Activated CD8-positive, alpha-beta memory T cell treated with anti-CD3 and anti-CD28 coated beads, Interleukin-2, amount 10 ng/mL, durations not matched to agents 7 days and 5 days (primary cell): ENCODE measurements at regions not wholly inside any gene's neighbourhood (a gene's known extent, or its start where the extent isn't known, plus 50 kb on each side); places are given as distances from the start of the nearest gene placed in this dataset.
A peak's percentile ranks its signal among the peaks of the same experiment; 100 is the strongest.

Experiments used
- ATAC-seq: fragments of 150-1000 bp; cut with Tn5 transposase; one replicate; pipeline ENCODE4 v1.10.0; 2021; ENCODE audit warnings: moderate library complexity
- CTCF ChIA-PET: fragments of 350-600 bp; sonication (Branson Sonifier 250); formaldehyde crosslinking; loops from one replicate; lab custom pipeline; 2021; ENCODE audit warnings: antibody characterized with exemption; lab: Charles Lee
- DNase-seq: peaks from one replicate; pipeline ENCODE4 v3.0.0-alpha.2; 2020
- H3K27ac Mint-ChIP-seq: one replicate; pipeline ENCODE4 v1.8.0; 2021; ENCODE audit warnings: mild to moderate bottlenecking, mixed read lengths
- H3K27me3 Mint-ChIP-seq: one replicate; pipeline ENCODE4 v1.8.0; 2021; ENCODE audit warnings: mixed read lengths
- H3K36me3 Mint-ChIP-seq: one replicate; pipeline ENCODE4 v1.8.0; 2021; ENCODE audit warnings: mild to moderate bottlenecking, mixed read lengths
- H3K4me1 Mint-ChIP-seq: one replicate; pipeline ENCODE4 v1.8.0; 2021; ENCODE audit warnings: mixed read lengths
- H3K4me3 Mint-ChIP-seq: one replicate; pipeline ENCODE4 v1.8.0; 2021; ENCODE audit warnings: mild to moderate bottlenecking, moderate library complexity, mixed read lengths
- H3K9me3 Mint-ChIP-seq: one replicate; pipeline ENCODE4 v1.8.0; 2022; ENCODE audit warnings: low read depth, mixed read lengths

GRCh38 chr6:137755284-137755683 is 111.8 kb upstream of the TNFAIP3 start:
- DNase-seq = no peak
- Mint-ChIP-seq H3K4me1 (peaks cover 9% of the 10 kb centered on the region), H3K27ac (no peak overlapping the region), H3K27me3 (peaks cover 3% of the 10 kb centered on the region), H3K4me3 (no peak overlapping the region), H3K36me3 (peaks cover 8% of the 10 kb centered on the region), H3K9me3 (peaks cover 2% of the 10 kb centered on the region)
- ATAC-seq = no peak
- CTCF ChIA-PET = interaction anchor here (1.2 to 1.5 kb wide), 2 partner anchors 14 to 195 kb away, joined by 3 to 4 read pairs; no protein-coding TSS in a partner anchor

GRCh38 chr6:137756788-137757187 is 110.3 kb upstream of the TNFAIP3 start:
- peaks cover 2% of the 10 kb centered on the region for H3K9me3 Mint-ChIP-seq
- no peak overlapping the region for H3K27ac Mint-ChIP-seq
- ATAC-seq (no peak), DNase-seq (no peak)
- no peak overlapping the region for H3K4me3 Mint-ChIP-seq
- peaks cover 9% of the 10 kb centered on the region for H3K4me1 Mint-ChIP-seq
- no peaks in the 10 kb centered on the region for H3K27me3 Mint-ChIP-seq
- peaks cover 8% of the 10 kb centered on the region for H3K36me3 Mint-ChIP-seq
- CTCF ChIA-PET = interaction anchor here (0.6 to 1.8 kb wide), 3 partner anchors 13 to 188 kb away, joined by 3 to 6 read pairs (median 3); no protein-coding TSS in a partner anchor

- peaks cover 2% of the 10 kb centered on the region for H3K9me3 Mint-ChIP-seq
- no peaks in the 10 kb centered on the region for H3K27me3 Mint-ChIP-seq
- DNase-seq (no peak), ATAC-seq (no peak)
- H3K36me3 Mint-ChIP-seq = peaks cover 9% of the 10 kb centered on the region
- no peak overlapping the region for H3K27ac Mint-ChIP-seq
- CTCF ChIA-PET = interaction anchor here (1.8 kb wide), 1 partner anchor 186 kb away, joined by 6 read pairs; no protein-coding TSS in a partner anchor
- H3K4me1 Mint-ChIP-seq = peaks cover 9% of the 10 kb centered on the region
- H3K4me3 Mint-ChIP-seq = no peak overlapping the region
Observed at GRCh38 chr6:137758661-137759060, 108.4 kb upstream of the TNFAIP3 start.

DNA sequence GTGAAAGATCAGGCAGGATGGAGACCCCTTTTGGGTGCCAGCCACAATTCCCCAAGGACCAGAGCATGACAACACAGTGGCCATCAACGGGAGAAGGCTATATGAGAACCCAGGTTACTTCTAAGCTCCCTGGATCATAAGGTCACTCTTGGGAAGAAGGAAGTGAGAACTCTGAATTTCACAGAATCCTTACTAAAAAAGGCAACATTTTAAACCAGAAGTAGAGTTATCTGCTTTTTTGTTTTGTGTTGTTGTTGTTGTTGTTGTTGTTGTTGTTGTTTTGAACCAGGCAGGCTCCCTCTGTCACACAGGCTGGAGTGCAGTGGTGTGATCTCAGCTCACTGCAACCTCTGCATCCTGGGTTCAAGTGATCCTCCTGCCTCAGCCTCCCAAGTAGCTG is 107.4 kb upstream of the TNFAIP3 start:
- Mint-ChIP-seq H3K4me1 (peaks cover 6% of the 10 kb centered on the region), H3K36me3 (peaks cover 12% of the 10 kb centered on the region), H3K27me3 (no peaks in the 10 kb centered on the region), H3K4me3 (no peak overlapping the region), H3K27ac (no peak overlapping the region), H3K9me3 (peaks cover 2% of the 10 kb centered on the region)
- ATAC-seq (no peak), DNase-seq (no peak)
- CTCF ChIA-PET = no interaction called here

DNA sequence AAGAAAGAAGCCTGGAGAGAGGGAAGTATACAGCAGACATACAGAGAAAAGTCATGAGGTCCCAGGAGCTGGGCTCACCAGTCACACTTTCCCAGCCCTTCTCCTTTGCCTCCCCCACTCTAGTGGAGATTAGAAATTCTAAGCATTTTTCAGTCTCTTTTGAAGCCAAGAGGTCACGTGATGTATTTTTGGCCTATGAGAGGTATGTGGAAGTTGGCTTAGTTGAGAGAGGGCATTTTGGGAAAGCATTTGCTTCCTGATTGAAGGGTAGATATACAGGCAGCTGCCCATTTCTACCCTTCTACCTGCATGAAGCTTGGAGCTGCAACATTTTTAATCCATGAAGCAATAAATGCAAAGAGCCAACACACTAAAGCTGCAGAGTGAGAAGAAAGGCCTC is 106.0 kb upstream of the TNFAIP3 start:
- H3K9me3 Mint-ChIP-seq = no peaks in the 10 kb centered on the region
- ATAC-seq = no peak
- no peak overlapping the region for H3K4me3 Mint-ChIP-seq
- H3K27ac Mint-ChIP-seq = no peak overlapping the region
- DNase-seq = no peak
- no peaks in the 10 kb centered on the region for H3K4me1 Mint-ChIP-seq
- peaks cover 5% of the 10 kb centered on the region for H3K36me3 Mint-ChIP-seq
- H3K27me3 Mint-ChIP-seq = no peaks in the 10 kb centered on the region
- CTCF ChIA-PET = interaction anchor here (0.7 to 1.1 kb wide), 3 partner anchors 14 to 106 kb away, joined by 3 to 4 read pairs (median 3); no protein-coding TSS in a partner anchor

- H3K27me3 Mint-ChIP-seq = no peaks in the 10 kb centered on the region
- CTCF ChIA-PET = interaction anchor here (0.7 to 1.1 kb wide), 3 partner anchors 14 to 105 kb away, joined by 3 to 4 read pairs (median 3); no protein-coding TSS in a partner anchor
- no peak for ATAC-seq
- DNase-seq = no peak
- H3K4me1 Mint-ChIP-seq = no peaks in the 10 kb centered on the region
- H3K36me3 Mint-ChIP-seq = peaks cover 5% of the 10 kb centered on the region
- no peak overlapping the region for H3K4me3 Mint-ChIP-seq
- no peaks in the 10 kb centered on the region for H3K9me3 Mint-ChIP-seq
- no peak overlapping the region for H3K27ac Mint-ChIP-seq
Observed at GRCh38 chr6:137761487-137761886, 105.6 kb upstream of the TNFAIP3 start.

DNA sequence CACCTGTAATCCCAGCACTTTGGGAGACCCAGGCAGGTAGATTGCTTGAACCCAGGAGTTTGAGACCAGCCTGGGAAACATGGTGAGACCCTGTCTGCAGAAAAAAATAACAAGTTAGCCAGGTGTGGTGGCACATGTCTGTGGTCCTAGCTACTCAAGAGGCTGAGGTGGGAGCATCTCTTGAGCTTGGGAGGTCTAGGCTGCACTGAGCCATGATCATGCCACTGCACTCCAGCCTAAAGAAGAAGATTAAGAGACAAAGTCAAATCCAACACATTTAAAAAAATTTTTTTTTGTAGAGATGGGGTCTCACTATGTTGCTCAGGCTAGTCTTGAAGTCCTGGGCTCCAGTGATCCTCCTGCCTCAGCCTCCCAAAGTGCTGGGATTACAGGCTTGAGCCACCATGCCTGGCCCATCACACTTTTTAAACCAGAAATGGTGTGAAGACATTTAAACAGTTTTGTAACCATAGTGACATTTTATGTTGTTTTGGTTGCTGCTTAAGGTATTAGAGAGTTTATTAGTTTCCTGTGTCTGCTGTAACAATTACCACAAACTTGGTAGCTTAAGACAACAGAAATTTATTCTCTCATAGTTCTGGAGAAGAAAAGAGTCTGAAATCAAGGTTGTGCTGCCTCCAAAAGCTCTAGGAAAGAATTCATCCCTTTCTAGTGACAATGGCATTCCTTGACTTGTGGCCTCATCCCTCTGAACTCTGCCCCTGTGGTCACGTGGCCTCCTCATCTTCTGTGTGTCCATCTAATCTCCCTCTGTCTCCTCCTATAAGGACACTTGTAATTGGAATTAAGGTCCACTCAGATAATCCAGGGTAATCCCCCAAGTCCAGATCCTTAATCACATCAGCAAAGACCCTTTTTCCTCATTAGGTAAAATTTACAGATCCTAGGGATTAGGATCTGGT is 104.6 kb upstream of the TNFAIP3 start:
- no peak overlapping the region for H3K27ac Mint-ChIP-seq
- H3K27me3 Mint-ChIP-seq = no peaks in the 10 kb centered on the region
- no peak overlapping the region for H3K4me3 Mint-ChIP-seq
- CTCF ChIA-PET = interaction anchor here (0.9 kb wide), 2 partner anchors 22 to 104 kb away, joined by 3 read pairs; no protein-coding TSS in a partner anchor
- H3K36me3 Mint-ChIP-seq = peaks cover 5% of the 10 kb centered on the region
- no peak for DNase-seq
- peaks cover 1% of the 10 kb centered on the region for H3K4me1 Mint-ChIP-seq
- no peak for ATAC-seq
- no peaks in the 10 kb centered on the region for H3K9me3 Mint-ChIP-seq

DNA sequence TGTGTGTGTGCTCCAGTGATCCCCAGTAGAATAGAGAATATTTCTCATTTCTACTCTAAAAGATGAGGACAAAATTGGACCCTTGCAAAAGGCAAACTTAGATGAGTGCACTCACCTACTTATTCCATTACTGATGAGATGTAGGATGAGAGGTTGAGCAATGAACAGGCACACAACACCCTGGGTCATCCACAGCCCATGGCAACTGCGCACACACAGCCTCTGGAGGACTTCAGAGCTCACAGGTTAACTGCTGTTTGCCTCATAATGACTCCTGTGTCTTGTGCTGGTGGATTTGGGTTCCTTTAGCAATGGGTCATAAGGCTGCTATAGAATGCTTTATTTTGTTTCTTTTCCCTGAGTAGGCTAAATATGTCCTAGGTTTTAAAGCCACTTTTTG is 103.6 kb upstream of the TNFAIP3 start:
- H3K36me3 Mint-ChIP-seq = peaks cover 9% of the 10 kb centered on the region
- no peak overlapping the region for H3K27ac Mint-ChIP-seq
- H3K4me3 Mint-ChIP-seq = no peak overlapping the region
- no peaks in the 10 kb centered on the region for H3K27me3 Mint-ChIP-seq
- DNase-seq (no peak), ATAC-seq (no peak)
- CTCF ChIA-PET = no interaction called here
- H3K4me1 Mint-ChIP-seq = peaks cover 10% of the 10 kb centered on the region
- no peaks in the 10 kb centered on the region for H3K9me3 Mint-ChIP-seq

GRCh38 chr6:137763886-137764285 is 103.2 kb upstream of the TNFAIP3 start:
- Mint-ChIP-seq H3K27me3 (no peaks in the 10 kb centered on the region), H3K4me1 (peaks cover 13% of the 10 kb centered on the region), H3K36me3 (peaks cover 9% of the 10 kb centered on the region), H3K4me3 (no peak overlapping the region), H3K27ac (no peak overlapping the region), H3K9me3 (no peaks in the 10 kb centered on the region)
- DNase-seq = no peak
- CTCF ChIA-PET = no interaction called here
- no peak for ATAC-seq

DNA sequence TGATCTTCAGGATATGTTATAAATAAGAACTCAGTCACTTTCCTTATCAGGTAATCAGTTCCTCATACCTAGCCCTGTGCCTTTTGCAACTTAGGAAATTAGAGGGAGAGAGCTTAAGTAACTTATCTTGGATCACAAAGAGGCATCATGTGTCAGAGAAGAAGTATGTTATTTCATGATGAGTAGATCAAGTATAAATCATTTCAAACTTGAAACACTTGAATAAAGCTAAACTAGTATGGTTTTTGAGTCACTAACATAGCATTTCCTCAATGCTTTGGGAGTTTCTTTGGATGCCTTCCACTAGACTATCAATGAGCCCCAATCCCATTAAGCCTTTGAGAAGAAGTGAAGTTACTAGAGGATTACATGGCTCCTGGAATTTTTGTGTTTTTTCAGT is 102.6 kb upstream of the TNFAIP3 start:
- Mint-ChIP-seq H3K9me3 (no peaks in the 10 kb centered on the region), H3K27ac (no peak overlapping the region), H3K4me1 (peaks cover 15% of the 10 kb centered on the region), H3K4me3 (no peak overlapping the region), H3K36me3 (peaks cover 9% of the 10 kb centered on the region), H3K27me3 (no peaks in the 10 kb centered on the region)
- ATAC-seq (no peak), DNase-seq (no peak)
- CTCF ChIA-PET = interaction anchor here (0.7 kb wide), 1 partner anchor 103 kb away, joined by 3 read pairs; the partner anchor contains the start of gene TNFAIP3

DNA sequence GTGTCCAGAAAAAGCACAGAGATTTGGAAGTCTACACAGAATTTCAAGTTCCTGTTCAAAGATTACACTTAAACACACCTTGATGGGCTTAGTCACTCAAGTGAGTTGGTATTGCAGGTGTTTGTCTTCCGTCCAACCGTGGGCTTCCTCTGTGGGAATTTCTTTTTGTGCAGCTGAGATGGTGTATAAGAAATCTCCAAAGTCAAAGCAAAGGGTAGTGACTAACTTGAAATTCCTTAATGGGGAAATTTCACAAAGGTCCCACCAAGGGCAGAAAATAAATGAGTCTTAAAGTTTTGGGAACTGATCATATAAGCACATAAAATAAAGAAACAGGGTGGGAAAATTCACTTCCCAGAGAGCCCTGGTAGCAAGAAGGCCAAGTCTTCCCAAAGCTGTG is 102.0 kb upstream of the TNFAIP3 start:
- H3K4me1 Mint-ChIP-seq = peaks cover 15% of the 10 kb centered on the region
- CTCF ChIA-PET = interaction anchor here (0.7 to 1.5 kb wide), 2 partner anchors 42 to 102 kb away, joined by 3 to 4 read pairs; partner anchors contain the start of gene TNFAIP3
- no peak for DNase-seq
- ATAC-seq = no peak
- peaks cover 9% of the 10 kb centered on the region for H3K36me3 Mint-ChIP-seq
- H3K9me3 Mint-ChIP-seq = no peaks in the 10 kb centered on the region
- no peaks in the 10 kb centered on the region for H3K27me3 Mint-ChIP-seq
- H3K4me3 Mint-ChIP-seq = no peak overlapping the region
- no peak overlapping the region for H3K27ac Mint-ChIP-seq

DNA sequence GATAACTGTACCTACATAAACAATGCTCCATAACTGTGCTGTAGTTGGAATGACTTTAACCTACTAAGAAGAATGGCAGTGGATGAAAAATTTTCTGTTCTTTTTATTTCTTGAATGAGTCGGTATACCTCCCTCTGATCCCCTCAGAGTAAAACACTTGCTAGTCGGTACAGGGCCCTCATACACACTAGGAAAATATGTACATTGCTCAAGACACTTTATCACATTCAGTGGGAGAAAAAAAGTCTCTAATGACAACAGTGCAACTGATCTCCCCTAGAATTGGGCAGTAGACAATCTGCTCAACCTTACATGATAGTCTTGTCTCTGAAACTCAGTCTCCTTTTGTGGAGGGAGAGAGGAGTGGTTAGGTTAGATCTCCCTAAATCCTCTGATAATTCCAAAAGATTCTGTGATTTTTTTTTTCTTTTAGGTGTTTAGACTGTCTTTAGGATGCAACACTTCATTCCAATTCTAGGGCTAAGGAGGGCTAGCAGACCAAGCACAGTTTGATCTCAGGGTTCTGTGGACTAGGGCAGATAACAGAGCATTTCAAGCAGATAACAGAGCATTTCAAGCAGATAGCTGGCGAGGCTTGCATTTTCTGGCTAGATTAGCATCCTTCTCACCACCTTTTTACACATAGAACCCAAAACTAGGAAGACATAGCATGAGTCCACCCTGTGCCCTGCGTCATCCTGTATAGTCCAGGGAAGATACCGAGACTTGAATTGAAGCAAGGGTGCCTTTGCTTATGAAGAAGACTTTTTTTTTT is 100.3 kb upstream of the TNFAIP3 start:
- Mint-ChIP-seq H3K27me3 (no peaks in the 10 kb centered on the region), H3K27ac (no peak overlapping the region), H3K4me3 (no peak overlapping the region), H3K9me3 (no peaks in the 10 kb centered on the region), H3K36me3 (peaks cover 9% of the 10 kb centered on the region), H3K4me1 (peaks cover 15% of the 10 kb centered on the region)
- ATAC-seq = no peak
- DNase-seq = no peak
- CTCF ChIA-PET = interaction anchor here (0.7 to 1.1 kb wide), 3 partner anchors 19 to 104 kb away, joined by 3 to 5 read pairs (median 4); no protein-coding TSS in a partner anchor

DNA sequence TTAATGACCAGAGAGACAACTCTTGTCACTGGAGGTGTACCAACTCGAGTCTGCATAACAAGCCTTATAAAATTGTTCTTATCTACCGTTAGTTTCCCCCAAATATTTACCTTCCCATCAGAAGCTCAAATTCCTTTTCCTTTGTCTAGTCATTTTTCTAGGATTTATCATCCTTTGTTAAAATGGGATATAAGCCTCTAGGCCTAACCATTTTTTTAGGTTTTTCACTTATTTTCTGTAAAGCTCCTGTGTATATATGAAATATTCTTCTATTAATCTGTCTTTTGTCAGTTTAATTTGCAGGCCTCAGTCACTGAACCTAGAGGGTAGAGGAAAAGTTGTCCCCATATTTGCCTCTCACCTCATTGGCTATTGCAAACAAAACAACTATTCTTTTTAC is 99.6 kb upstream of the TNFAIP3 start:
- Mint-ChIP-seq H3K27ac (peak overlapping the region; percentile 87), H3K9me3 (no peaks in the 10 kb centered on the region), H3K4me1 (peaks cover 15% of the 10 kb centered on the region), H3K36me3 (peaks cover 9% of the 10 kb centered on the region), H3K4me3 (no peak overlapping the region), H3K27me3 (no peaks in the 10 kb centered on the region)
- ATAC-seq = no peak
- no peak for DNase-seq
- CTCF ChIA-PET = interaction anchor here (1.0 to 2.0 kb wide), 3 partner anchors 22 to 103 kb away, joined by 3 to 7 read pairs (median 5); no protein-coding TSS in a partner anchor
